Stimulated activated CD4-positive, alpha-beta T cell treated with anti-CD3 and anti-CD28 coated beads, Interleukin-12 subunit alpha, Interleukin-12 subunit beta, amount 100 ng/mL, for 48 hours (primary cell): ENCODE measurements at regions not wholly inside any gene's neighbourhood (a gene's known extent, or its start where the extent isn't known, plus 50 kb on each side); places are given as distances from the start of the nearest gene placed in this dataset.

Experiments
- DNase-seq, 3 donors: peaks; one replicate each; pipeline ENCODE4 v3.0.0-alpha.2; 2020; ENCODE audit warnings: low read depth in 2 of 3, low spot score in 1 of 3

- no peak for DNase-seq
Measured at GRCh38 chr5:100479079-100479688, 56.0 kb upstream of the FAM174A start.

- no peak for DNase-seq
Measured at GRCh38 chr5:100472091-100472490, 63.1 kb upstream of the FAM174A start.

GRCh38 chr5:100469767-100470166 is 65.4 kb upstream of the FAM174A start:
- DNase-seq = no peak

- no peak for DNase-seq
Measured at GRCh38 chr5:100464418-100464817, 70.8 kb upstream of the FAM174A start.

GRCh38 chr5:100456615-100457014 is 78.6 kb upstream of the FAM174A start:
- no peak for DNase-seq

- DNase-seq = no peak
Measured at GRCh38 chr5:100452126-100452525, 83.0 kb upstream of the FAM174A start.

- DNase-seq = no peak
Measured at GRCh38 chr5:100448111-100448528, 87.1 kb upstream of the FAM174A start.

- no peak for DNase-seq
Measured at GRCh38 chr5:100446879-100447430, 88.2 kb upstream of the FAM174A start.

- DNase-seq = no peak
Measured at GRCh38 chr5:100444961-100445360, 90.2 kb upstream of the FAM174A start.

GRCh38 chr5:100434815-100435214 is 100.4 kb upstream of the FAM174A start:
- DNase-seq = no peak

GRCh38 chr5:100432741-100433140 is 102.4 kb upstream of the FAM174A start:
- DNase-seq = no peak

- DNase-seq = peak; percentile 3 to 41 (median 19)
Measured at GRCh38 chr5:100430268-100431195, 104.6 kb upstream of the FAM174A start.

GRCh38 chr5:100424787-100425186 is 110.4 kb upstream of the FAM174A start:
- DNase-seq = no peak

GRCh38 chr5:100424017-100424416 is 111.2 kb upstream of the FAM174A start:
- DNase-seq = no peak

- no peak for DNase-seq
Measured at GRCh38 chr5:100423330-100423729, 111.8 kb upstream of the FAM174A start.

GRCh38 chr5:100421360-100421759 is 113.8 kb upstream of the FAM174A start:
- DNase-seq = no peak

GRCh38 chr5:100418231-100418630 is 116.9 kb upstream of the FAM174A start:
- no peak for DNase-seq

GRCh38 chr5:100409660-100410151 is 125.5 kb upstream of the FAM174A start:
- no peak for DNase-seq

- DNase-seq = no peak
Measured at GRCh38 chr5:100407053-100407452, 128.1 kb upstream of the FAM174A start.

- DNase-seq = no peak
Measured at GRCh38 chr5:100406640-100407039, 128.5 kb upstream of the FAM174A start.

GRCh38 chr5:100402071-100402470 is 133.1 kb upstream of the FAM174A start:
- no peak for DNase-seq

- no peak for DNase-seq
Measured at GRCh38 chr5:100401149-100401548, 134.0 kb upstream of the FAM174A start.
